Inferior parietal cortex (tissue), 1 donor: ENCODE measurements at regions not wholly inside any gene's neighbourhood (a gene's known extent, or its start where the extent isn't known, plus 50 kb on each side); places are given as distances from the start of the nearest gene placed in this dataset.
"Not testable (repeated sequence)": the region's sequence is repeated elsewhere in the genome, so short reads cannot be mapped to it uniquely, and the experiment has no call there.

Experiments
- DNase-seq: peaks from one replicate; pipeline ENCODE4 v3.0.0-alpha.2; 2016; ENCODE audit errors: extremely low spot score

GRCh38 chr4:3589946-3590924 is 58.0 kb upstream of the LRPAP1 start:
- peak; percentile 27 for DNase-seq

GRCh38 chr4:3589379-3589778 is 57.2 kb upstream of the LRPAP1 start:
- DNase-seq = not testable (repeated sequence)

DNA sequence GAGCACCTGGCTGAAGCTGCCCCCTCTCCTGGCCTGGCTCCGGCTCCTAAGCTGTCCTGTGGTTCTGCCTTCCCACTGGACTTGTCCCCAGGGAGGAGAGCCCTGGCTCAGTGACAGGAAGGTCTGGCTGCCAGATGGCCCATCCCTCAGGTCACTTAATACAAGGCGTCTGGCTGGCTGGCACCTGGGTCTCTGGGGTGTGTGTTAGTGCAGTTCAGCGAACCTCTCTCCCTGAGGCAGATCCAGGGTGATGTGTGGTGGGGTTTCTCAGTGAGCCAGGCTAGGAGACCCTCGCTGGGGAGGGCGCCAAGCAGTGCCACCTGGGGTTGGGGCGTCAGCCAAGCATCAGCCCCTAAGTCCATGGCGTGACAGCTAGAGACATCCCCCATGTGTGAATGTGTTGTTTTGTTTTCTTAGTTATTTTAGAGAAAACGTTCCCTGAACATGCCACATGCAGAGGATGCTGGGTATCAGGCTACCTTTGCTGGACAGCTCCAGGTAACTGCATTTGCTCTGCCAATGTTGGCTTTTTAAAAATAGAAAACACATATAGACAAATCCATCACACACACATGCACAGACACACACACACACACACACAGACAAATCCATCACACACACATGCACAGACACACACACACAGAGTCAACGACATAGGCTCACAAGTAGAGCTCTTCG is 56.4 kb upstream of the LRPAP1 start:
- DNase-seq = not testable (repeated sequence)

DNA sequence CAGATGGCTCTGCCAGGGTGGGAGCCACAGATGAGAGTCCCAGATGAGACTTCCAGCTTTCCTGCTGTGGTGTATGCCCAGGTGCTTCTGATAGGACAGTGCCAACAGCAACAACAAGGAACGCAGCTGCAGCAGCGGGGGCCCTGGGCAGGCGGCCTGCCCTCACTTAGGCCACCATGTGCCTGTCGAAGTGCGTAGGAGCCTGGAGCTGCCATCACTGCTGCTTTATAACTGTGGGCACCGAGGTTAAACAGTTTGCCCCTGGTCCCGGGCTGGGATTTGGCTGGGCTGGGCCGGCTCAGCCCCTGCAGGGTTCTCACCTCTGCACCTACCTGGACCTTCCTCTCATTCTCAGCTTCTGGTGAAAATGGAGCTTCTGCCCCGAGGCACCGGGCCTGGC is 54.4 kb upstream of the LRPAP1 start:
- DNase-seq = not testable (repeated sequence)

DNA sequence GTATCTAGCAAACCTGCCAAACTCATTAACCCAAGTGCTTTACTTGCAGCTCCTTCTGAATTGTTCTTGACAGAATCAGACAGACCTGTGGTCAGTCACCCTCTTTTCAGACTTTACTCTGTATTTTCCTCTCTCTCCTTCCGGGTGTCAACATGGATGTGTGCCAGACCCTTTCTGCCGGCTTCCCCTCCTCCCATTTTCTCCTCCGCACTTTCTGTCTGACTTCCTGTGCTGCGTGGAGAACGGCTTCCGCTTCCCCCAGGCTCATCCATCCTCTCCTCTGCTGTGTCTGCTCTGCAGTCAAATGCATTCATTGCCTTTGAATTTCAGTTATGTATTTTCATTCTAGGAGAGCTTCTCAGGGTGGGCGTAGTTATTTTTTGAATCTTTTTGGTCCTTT is 53.3 kb upstream of the LRPAP1 start:
- not testable (repeated sequence) for DNase-seq

DNA sequence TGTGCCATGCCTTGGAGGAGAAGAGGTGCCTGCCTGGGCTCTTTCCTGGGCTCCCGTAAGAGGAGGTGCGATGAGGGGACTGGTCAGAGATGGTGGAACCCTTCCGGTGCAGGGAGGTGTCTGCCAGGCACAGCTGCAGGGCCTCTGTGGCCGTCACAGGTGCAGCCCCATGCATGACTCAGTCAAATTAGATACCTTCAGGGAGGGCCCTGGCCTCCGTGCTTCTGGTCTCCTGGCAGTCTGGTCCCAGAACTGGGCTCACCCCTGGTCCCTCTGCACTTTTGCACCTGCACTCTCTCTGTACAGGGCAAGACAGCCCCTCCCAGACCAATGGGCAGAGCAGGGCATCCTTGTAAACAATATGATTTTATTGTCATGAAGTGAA is 49.9 kb upstream of the LRPAP1 start:
- no peak for DNase-seq
